PFSK-1 (cell line): ENCODE measurements at regions not wholly inside any gene's neighbourhood (a gene's known extent, or its start where the extent isn't known, plus 50 kb on each side); places are given as distances from the start of the nearest gene placed in this dataset.

Experiments
- FOXP2 ChIP-seq: optimal IDR thresholded peaks from 2 replicates; pipeline ENCODE3; 2011; ENCODE audit warnings: borderline replicate concordance, control low read depth, inconsistent platforms; ENCODE audit not compliant: insufficient read depth; ENCODE audit errors: extremely low read length, extremely low read depth
- POLR2AphosphoS5 ChIP-seq: IDR thresholded peaks from 2 replicates; pipeline ENCODE4 v1.6.1; 2012; ENCODE audit warnings: low read depth, mild to moderate bottlenecking, control low read depth, low read length, moderate library complexity
- SIN3A ChIP-seq: IDR thresholded peaks from 2 replicates; pipeline ENCODE4 v1.6.1; 2012; ENCODE audit warnings: mild to moderate bottlenecking, low read length, moderate library complexity, borderline replicate concordance; ENCODE audit not compliant: insufficient read depth
- TAF1 ChIP-seq: IDR thresholded peaks from 2 replicates; pipeline ENCODE4 v1.6.1; 2012; ENCODE audit warnings: low read length, control low read depth, borderline replicate concordance; ENCODE audit not compliant: insufficient read depth
- TF ChIP-seq, protein P1 (sequence below), 2 experiments: IDR thresholded peaks; 2 replicates each; pipeline versions ENCODE4 v1.6.1 to v1.8.0; 2011 to 2012; ENCODE audit warnings: low read depth in 2 of 2, low read length in 2 of 2, control low read depth in 1 of 2, inconsistent platforms in 1 of 2, mild to moderate bottlenecking in 1 of 2, moderate library complexity in 1 of 2; ENCODE audit not compliant: insufficient read depth in 1 of 2

DNA sequence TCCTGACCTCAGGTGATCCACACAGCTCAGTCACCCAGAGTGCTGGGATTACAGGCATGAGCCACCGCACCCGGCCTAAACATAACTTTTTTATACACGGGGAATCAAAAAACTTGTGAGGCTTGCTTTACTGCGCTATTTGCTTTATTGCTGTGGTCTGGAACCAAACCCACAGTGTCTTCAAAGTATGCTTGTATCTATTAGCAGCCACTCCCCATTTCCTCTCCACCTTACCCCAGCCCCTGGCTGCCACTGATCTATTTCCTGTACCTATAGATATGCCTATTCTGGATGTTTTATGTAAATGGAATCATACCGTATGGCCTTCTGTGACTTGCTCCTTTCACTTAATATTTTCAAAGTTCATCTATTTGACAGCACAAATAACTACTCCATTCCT is 233.4 kb downstream of the BMP4 start:
- TF ChIP-seq POLR2AphosphoS5 = no peak
- TF ChIP-seq SIN3A = no peak
- no peak for TF ChIP-seq TAF1
- TF ChIP-seq, protein P1, sequence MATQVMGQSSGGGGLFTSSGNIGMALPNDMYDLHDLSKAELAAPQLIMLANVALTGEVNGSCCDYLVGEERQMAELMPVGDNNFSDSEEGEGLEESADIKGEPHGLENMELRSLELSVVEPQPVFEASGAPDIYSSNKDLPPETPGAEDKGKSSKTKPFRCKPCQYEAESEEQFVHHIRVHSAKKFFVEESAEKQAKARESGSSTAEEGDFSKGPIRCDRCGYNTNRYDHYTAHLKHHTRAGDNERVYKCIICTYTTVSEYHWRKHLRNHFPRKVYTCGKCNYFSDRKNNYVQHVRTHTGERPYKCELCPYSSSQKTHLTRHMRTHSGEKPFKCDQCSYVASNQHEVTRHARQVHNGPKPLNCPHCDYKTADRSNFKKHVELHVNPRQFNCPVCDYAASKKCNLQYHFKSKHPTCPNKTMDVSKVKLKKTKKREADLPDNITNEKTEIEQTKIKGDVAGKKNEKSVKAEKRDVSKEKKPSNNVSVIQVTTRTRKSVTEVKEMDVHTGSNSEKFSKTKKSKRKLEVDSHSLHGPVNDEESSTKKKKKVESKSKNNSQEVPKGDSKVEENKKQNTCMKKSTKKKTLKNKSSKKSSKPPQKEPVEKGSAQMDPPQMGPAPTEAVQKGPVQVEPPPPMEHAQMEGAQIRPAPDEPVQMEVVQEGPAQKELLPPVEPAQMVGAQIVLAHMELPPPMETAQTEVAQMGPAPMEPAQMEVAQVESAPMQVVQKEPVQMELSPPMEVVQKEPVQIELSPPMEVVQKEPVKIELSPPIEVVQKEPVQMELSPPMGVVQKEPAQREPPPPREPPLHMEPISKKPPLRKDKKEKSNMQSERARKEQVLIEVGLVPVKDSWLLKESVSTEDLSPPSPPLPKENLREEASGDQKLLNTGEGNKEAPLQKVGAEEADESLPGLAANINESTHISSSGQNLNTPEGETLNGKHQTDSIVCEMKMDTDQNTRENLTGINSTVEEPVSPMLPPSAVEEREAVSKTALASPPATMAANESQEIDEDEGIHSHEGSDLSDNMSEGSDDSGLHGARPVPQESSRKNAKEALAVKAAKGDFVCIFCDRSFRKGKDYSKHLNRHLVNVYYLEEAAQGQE (IDR thresholded peaks at IDR 0.05; ENCODE audit: insufficient read depth in 1 of 2, low read depth in 2 of 2, low read length in 2 of 2) = no peak
- TF ChIP-seq FOXP2 = no peak
